NCI-H82 (cell line): ENCODE measurements at regions not wholly inside any gene's neighbourhood (a gene's known extent, or its start where the extent isn't known, plus 50 kb on each side); places are given as distances from the start of the nearest gene placed in this dataset.
"Not testable (repeated sequence)": the region's sequence is repeated elsewhere in the genome, so short reads cannot be mapped to it uniquely, and the experiment has no call there.

Source experiments
- DNase-seq: peaks from one replicate; lab custom pipeline; 2025; lab: John Stamatoyannopoulos, UW

GRCh38 chr5:153372425-153373129, 117.9 kb upstream of the GRIA1 start:
- no peak for DNase-seq

DNA sequence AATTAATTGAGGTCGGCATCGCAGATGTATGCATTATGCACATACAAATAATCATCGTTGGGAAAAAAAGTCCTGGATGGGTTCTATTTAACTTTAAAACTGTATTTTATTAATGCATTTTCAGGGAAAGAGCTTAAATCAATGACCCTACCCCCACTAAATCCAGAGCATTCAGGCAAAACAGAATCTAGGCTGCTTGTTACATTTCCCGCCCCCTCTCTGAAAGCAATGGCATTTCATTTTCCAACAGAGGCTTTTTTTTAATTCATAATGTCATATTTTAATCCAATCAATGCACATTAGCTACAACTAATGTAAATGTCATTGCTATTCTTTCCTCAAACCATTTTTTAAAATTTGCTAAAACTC, 117.4 kb upstream of the GRIA1 start:
- no peak for DNase-seq

GRCh38 chr5:153381630-153382029, 108.8 kb upstream of the GRIA1 start:
- DNase-seq = not testable (repeated sequence)

GRCh38 chr5:153390569-153390968, 99.9 kb upstream of the GRIA1 start:
- DNase-seq = no peak

- no peak for DNase-seq
These were observed 90.9 kb upstream of the GRIA1 start for GRCh38 chr5:153399595-153399994.

- DNase-seq = no peak
These were observed 89.5 kb upstream of the GRIA1 start for GRCh38 chr5:153400931-153401330.

DNA sequence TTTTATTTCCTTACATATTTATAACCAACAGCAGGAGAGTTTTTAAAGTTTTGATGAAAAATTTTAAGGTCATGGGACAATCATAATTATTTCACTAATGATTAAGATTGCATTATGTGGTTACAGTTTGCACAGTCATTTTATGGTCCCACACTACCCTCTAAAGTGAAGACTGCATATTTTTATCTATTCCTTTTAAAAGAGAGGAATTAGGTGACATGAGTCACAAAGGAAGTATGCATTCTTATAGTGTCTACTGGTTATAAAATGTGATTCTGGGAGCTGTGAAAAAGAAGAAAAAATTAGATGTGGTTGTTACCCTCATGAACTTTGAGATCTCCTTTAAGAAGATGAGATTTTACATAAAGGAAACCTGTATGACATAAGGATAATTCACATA, 87.9 kb upstream of the GRIA1 start:
- no peak for DNase-seq

- DNase-seq = no peak
These were observed 87.0 kb upstream of the GRIA1 start for GRCh38 chr5:153403470-153403869.

GRCh38 chr5:153404747-153405146, 85.7 kb upstream of the GRIA1 start:
- DNase-seq = peak; percentile 78

DNA sequence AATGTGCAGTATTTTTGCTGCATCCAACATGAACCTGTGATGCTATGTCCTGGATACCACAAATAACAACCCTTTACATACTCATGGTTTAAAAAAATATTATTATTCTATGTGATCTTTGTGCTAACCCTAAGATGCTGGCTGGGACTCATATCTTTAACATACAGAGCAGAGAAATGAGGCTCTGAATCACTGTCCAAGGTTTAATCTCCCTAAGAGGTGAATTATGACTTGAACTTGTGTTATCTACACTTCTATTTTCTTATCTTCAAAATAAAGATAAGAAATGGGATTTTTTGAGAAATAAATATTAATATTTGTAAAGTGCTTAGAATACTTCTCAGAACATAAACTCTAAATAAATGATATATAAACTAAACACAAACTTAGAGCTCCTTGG, 68.8 kb upstream of the GRIA1 start:
- no peak for DNase-seq

GRCh38 chr5:153425914-153426313, 64.6 kb upstream of the GRIA1 start:
- DNase-seq = peak; percentile 22

GRCh38 chr5:153429761-153430380, 60.6 kb upstream of the GRIA1 start:
- no peak for DNase-seq

DNA sequence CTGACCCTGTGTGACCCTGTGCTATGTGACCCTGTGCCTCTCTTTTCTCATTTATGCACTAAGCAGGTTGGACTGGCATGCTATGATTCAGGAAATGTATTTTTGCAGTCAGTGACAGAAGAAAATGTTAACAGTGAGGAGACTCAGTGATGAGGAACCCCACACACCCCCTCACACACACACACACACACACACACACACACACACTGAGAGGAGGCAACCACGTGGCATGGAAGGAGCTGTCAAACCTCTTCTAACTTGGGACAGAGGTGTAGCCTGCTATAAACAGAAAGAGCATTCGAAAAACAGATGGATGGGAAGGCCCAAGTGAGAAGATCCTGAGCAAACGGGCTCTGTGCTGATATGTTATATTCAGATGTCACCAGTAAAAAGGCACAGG, 57.9 kb upstream of the GRIA1 start:
- no peak for DNase-seq

DNA sequence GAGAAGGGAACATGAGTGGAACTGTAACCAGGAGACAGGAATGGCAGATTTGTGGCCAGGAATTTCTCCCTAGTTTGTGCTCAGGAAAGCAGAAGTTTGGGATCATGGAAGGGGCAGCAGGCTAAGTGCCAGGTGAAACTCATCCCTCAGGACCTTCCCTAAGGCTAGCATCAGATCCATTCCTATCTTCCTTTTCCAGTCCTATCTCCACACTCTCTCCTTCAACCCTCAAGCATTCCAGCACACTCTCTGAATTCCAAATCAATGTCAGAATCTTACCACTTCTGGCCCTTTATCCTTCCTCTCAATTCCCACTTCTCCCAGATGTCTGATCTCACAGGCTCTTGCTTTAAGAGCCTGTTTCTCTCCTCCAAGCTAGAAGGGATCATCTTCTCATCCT, 53.2 kb upstream of the GRIA1 start:
- DNase-seq = no peak

- DNase-seq = peak; percentile 3
These were observed 51.3 kb upstream of the GRIA1 start for GRCh38 chr5:153439130-153439529.
